ENCODE measurements at regions not wholly inside any gene's neighbourhood (a gene's known extent, or its start where the extent isn't known, plus 50 kb on each side); places are given as distances from the start of the nearest gene placed in this dataset.

- DNase-seq = no peak
Measured at GRCh38 chr15:101124731-101125451, 127.0 kb downstream of the CHSY1 start.

DNA sequence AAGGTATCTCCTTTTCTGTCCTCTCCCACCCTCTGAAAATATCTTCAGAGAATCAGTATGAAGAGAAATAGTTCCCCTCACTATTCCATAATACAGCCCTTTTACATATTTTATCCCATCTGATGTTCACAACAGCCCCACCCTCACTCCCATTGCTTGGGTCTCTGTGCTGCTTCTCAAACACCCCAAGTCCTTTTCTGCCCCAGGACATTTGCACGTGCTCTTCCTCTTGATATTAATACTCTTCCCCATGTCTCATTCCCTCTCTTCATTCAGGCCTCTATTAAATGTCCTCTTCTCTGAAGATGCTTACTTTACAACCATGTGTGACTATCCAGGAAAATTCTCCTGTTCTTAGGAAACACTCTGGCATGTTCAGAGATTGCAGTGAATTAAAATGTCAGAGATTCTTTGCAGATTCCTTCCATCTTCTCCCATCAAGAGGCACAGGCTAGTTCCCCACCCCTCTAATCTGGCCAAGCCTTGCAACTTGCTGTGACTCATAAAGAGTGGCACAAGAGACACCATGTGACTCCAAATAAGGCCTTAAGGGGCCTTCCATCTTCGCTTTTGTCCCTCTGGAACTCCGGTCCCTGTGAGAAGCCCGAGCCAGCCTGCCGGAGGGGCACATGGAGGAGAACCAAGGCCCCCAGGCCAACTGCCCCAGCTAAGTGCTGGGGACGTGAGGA is 128.5 kb downstream of the CHSY1 start:
- no peak for DNase-seq

DNA sequence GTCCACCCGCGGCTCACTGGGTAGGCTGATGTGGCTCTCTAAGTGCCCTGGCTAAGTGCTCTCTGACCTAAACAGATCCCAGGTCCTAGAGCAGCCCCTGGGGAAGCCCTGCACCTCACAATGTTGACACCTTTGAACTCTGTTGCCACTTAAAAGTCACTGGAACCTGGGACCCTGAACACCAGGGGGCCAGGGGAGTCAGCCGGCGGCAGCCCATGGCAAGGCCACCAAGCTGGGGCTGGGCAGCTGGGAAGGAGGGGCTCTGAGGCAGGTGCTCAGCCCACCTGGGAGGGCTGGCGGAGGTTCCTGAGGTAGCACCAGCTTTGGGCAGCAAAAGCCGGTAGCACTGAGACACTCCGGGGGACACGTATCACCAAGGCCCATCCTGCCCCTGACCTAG is 129.0 kb downstream of the CHSY1 start:
- no peak for DNase-seq

GRCh38 chr15:101122266-101122665 is 129.6 kb downstream of the CHSY1 start:
- no peak for DNase-seq

DNA sequence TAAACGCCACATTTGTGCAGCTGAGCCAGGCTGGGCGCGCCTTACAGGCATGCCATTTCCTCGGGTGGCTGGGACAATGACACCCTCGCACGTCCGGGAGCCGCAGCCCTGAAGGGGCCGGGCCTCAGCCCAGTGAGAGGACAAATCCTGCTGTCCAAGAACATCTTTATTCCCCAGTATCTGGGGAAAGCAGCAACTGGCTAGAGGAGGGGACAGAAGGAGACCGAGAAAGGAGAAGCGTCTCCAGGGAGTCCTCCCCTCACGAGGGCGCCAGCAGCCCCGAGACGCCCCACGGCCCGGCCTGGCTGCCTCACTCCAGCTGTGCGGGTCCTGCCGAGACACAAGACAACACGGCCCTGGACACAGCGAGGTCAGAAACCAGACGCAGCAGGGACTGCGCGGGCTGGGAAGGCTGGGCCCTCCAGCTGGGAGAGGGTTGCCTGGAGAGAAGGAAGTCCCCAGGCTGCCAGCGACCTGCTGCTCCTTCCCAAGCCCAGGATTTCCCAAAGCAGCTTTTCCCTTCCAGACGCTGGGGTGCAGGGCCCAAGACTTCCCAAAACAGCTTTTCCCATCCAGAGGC is 130.2 kb downstream of the CHSY1 start:
- peak; percentile 74 for DNase-seq

- no peak for DNase-seq
Measured at GRCh38 chr15:101120987-101121386, 130.9 kb downstream of the CHSY1 start.

DNA sequence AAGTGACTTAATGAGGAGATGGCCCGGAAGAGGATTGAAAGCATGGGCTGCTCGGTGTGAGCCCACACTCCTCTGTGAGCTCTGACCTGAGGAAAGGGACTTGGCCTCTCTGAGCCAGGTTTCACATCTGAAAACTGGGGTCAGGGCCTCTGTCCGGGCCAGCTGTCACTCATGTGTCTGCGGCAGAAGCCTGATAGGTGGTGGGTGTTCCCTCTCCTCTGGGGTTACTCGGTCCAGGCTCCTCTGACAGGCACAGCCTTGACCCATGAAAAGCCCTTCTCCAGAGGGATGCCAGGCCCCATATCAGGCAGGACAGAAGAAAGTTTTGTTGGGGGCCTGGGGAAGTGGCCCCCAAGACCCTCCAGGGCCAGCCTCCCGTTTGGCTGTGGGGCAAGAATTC is 131.4 kb downstream of the CHSY1 start:
- no peak for DNase-seq

Measured in right lung (tissue), 2 donors.